ENCODE measurements at regions not wholly inside any gene's neighbourhood (a gene's known extent, or its start where the extent isn't known, plus 50 kb on each side); places are given as distances from the start of the nearest gene placed in this dataset.

DNA sequence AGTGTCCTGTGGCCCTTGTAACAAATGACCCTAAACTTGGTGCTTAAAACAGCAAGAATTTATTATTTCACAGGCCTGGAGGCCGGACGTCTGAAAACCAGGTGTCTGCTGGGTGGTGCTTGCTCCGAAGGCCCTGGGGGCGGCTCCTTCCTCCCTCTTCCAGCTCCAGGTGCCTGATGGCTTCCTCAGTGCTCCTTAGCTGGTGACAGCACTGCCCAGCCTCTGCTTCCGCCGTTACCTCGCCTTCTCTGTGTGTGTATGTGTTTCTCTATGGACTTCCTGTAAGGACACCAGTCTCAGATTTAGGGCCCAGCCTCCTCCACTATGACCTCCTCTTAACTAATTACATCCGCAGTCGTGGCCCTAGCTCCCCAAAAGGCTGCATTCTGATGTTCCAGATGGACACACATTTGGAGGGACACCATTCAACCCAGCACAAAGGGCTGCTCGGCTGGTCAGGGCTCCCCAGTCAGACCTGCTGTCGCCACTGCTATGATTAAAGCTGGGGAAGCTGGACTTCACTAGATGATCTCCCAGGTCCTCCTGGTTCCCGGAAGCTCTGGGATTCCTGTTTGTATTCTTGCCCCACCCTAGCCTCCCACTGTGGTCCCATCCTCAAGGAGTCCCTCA is 172.8 kb downstream of the IRF8 start:
- TF ChIP-seq, protein P1, sequence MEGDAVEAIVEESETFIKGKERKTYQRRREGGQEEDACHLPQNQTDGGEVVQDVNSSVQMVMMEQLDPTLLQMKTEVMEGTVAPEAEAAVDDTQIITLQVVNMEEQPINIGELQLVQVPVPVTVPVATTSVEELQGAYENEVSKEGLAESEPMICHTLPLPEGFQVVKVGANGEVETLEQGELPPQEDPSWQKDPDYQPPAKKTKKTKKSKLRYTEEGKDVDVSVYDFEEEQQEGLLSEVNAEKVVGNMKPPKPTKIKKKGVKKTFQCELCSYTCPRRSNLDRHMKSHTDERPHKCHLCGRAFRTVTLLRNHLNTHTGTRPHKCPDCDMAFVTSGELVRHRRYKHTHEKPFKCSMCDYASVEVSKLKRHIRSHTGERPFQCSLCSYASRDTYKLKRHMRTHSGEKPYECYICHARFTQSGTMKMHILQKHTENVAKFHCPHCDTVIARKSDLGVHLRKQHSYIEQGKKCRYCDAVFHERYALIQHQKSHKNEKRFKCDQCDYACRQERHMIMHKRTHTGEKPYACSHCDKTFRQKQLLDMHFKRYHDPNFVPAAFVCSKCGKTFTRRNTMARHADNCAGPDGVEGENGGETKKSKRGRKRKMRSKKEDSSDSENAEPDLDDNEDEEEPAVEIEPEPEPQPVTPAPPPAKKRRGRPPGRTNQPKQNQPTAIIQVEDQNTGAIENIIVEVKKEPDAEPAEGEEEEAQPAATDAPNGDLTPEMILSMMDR (IDR thresholded peaks at IDR 0.05; ENCODE audit: insufficient read depth in 1 of 2, low read depth in 1 of 2, low read length in 1 of 2, severe bottlenecking in 1 of 2, unreplicated experiment in 1 of 2) = no peak
- BruUV-seq (replicated peaks) = no TSS peak
- H3K36me3 ChIP-seq (ENCODE audit: control insufficient read depth, insufficient read depth, low read length) = no peaks in the 10 kb centered on the region
- Mint-ChIP-seq H3K36me3 (ENCODE audit: insufficient read depth, unreplicated experiment) (no peaks in the 10 kb centered on the region), H3K27me3 (ENCODE audit: insufficient read depth, unreplicated experiment) (no peaks in the 10 kb centered on the region), H3K4me3 (ENCODE audit: unreplicated experiment) (no peak overlapping the region), H3K9me3 (ENCODE audit: unreplicated experiment) (no peaks in the 10 kb centered on the region), H3K27ac (ENCODE audit: unreplicated experiment) (no peak overlapping the region), H3K4me1 (ENCODE audit: low read depth, unreplicated experiment) (no peaks in the 10 kb centered on the region)
- H3K4me3 ChIP-seq (ENCODE audit: low read depth, low read length) = no peak overlapping the region
- no peaks in the 10 kb centered on the region for H3K9me3 ChIP-seq
- ChIA-PET POLR2A (no interaction called here), CTCF (interaction anchor here (1.1 to 1.4 kb wide), 2 partner anchors 449 to 452 kb away, joined by 3 to 4 read pairs; no protein-coding TSS in a partner anchor)
- no peaks in the 10 kb centered on the region for H3K4me1 ChIP-seq
- H3K27me3 ChIP-seq (replicated peaks; ENCODE audit: control insufficient read depth, insufficient read depth, low read length) = no peaks in the 10 kb centered on the region
- no peak for DNase-seq
- intact Hi-C loops (cut with micrococcal nuclease; ENCODE audit: unreplicated experiment) = loop anchor here (1.0 to 10.0 kb wide), 2 partner anchors 250 to 263 kb away; no protein-coding TSS in a partner anchor

DNA sequence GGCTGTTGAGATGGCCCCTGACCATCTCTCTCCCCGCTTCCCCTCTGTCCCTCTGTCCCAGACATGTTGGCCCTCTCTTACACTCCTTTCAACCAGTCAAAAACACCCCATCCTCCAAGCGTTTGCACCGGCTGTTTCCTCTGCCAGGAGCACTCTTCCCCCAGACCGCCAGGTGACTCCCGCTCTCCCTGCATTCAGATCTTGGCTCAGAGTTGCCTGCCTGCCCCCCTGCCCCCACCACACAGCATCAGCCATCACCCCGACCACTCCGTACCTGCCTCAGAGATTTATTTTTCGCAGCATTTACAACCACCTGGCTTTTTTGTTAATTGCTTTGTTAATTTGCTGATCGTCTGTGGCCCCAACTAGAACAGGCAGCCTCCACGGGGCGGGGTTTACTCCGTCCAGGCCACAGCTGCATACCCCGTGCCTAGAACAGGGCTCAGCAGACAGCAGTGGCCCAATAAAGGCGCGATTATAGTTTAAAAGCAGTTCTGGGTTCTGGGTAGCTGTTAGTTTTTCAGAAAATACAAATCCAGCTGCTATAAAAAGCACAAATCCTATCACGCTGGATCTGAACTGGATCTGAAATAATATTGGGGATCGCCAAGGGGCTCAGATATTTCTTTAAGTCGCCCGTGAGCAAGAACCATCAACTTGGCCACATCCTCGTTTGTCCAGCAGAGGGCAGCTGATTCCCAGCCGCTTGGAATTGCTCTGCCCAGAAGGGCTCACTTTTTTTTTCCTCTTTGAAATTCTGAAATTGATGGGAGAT is 173.6 kb downstream of the IRF8 start:
- no TSS peak for BruUV-seq (replicated peaks)
- peak; percentile 72 to 78 for DNase-seq
- ChIA-PET POLR2A (interaction anchor here (0.7 kb wide), 1 partner anchor 448 kb away, joined by 10 read pairs; no protein-coding TSS in a partner anchor), CTCF (interaction anchor here (0.5 to 1.8 kb wide), 14 partner anchors 9 to 533 kb away, joined by 3 to 7 read pairs (median 4); no protein-coding TSS in a partner anchor)
- H3K27me3 Mint-ChIP-seq (ENCODE audit: insufficient read depth, unreplicated experiment) = no peaks in the 10 kb centered on the region
- H3K4me1 ChIP-seq = no peaks in the 10 kb centered on the region
- no peaks in the 10 kb centered on the region for H3K27me3 ChIP-seq (replicated peaks; ENCODE audit: control insufficient read depth, insufficient read depth, low read length)
- H3K36me3 Mint-ChIP-seq (ENCODE audit: insufficient read depth, unreplicated experiment) = no peaks in the 10 kb centered on the region
- H3K4me3 Mint-ChIP-seq (ENCODE audit: unreplicated experiment) = no peak overlapping the region
- H3K9me3 ChIP-seq = no peaks in the 10 kb centered on the region
- no peak overlapping the region for H3K4me3 ChIP-seq (ENCODE audit: low read depth, low read length)
- no peaks in the 10 kb centered on the region for H3K9me3 Mint-ChIP-seq (ENCODE audit: unreplicated experiment)
- H3K4me1 Mint-ChIP-seq (ENCODE audit: low read depth, unreplicated experiment) = no peaks in the 10 kb centered on the region
- no peak overlapping the region for H3K27ac Mint-ChIP-seq (ENCODE audit: unreplicated experiment)
- TF ChIP-seq, protein P1 (IDR thresholded peaks at IDR 0.05; ENCODE audit: insufficient read depth in 1 of 2, low read depth in 1 of 2, low read length in 1 of 2, severe bottlenecking in 1 of 2, unreplicated experiment in 1 of 2) = peak; percentile 91 to 96
- intact Hi-C loops (cut with micrococcal nuclease; ENCODE audit: unreplicated experiment) = loop anchor here (1.0 to 10.0 kb wide), 3 partner anchors 251 to 448 kb away; no protein-coding TSS in a partner anchor
- no peaks in the 10 kb centered on the region for H3K36me3 ChIP-seq (ENCODE audit: control insufficient read depth, insufficient read depth, low read length)

DNA sequence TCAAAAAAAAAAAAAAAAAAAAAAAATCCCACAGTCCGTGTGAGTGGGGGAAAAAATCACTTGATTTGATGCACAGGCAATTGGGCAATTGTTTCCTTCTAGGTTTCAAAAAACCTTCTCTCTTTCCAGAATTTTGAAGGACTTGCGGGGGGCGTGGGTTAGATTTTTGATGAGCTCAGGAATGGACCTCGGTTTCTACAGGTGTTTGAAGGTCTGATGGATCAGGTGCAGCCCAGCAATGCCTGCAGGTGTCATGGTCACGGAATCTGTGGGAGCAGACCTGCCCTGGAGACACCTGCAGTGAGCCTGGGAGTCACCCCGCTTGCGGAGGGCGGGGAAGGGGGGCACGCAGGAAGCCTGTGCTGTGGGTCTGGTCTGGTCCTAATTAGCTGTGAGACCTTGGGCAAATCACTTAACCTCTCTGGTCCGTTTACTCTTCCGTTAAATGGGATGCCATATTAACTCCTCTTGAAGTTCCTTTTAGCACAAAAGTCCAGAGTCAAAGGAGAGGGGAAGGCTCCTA is 174.2 kb downstream of the IRF8 start:
- Mint-ChIP-seq H3K27me3 (ENCODE audit: insufficient read depth, unreplicated experiment) (no peaks in the 10 kb centered on the region), H3K4me1 (ENCODE audit: low read depth, unreplicated experiment) (no peaks in the 10 kb centered on the region), H3K36me3 (ENCODE audit: insufficient read depth, unreplicated experiment) (no peaks in the 10 kb centered on the region), H3K4me3 (ENCODE audit: unreplicated experiment) (no peak overlapping the region), H3K9me3 (ENCODE audit: unreplicated experiment) (no peaks in the 10 kb centered on the region), H3K27ac (ENCODE audit: unreplicated experiment) (no peak overlapping the region)
- intact Hi-C loops (cut with micrococcal nuclease; ENCODE audit: unreplicated experiment) = loop anchor here (1.0 to 10.0 kb wide), 2 partner anchors 262 to 447 kb away; no protein-coding TSS in a partner anchor
- ChIA-PET CTCF (interaction anchor here (0.6 to 1.8 kb wide), 12 partner anchors 8 to 532 kb away, joined by 3 to 7 read pairs (median 4); no protein-coding TSS in a partner anchor), POLR2A (interaction anchor here (0.7 kb wide), 1 partner anchor 448 kb away, joined by 10 read pairs; no protein-coding TSS in a partner anchor)
- H3K36me3 ChIP-seq (ENCODE audit: control insufficient read depth, insufficient read depth, low read length) = no peaks in the 10 kb centered on the region
- no peak overlapping the region for H3K4me3 ChIP-seq (ENCODE audit: low read depth, low read length)
- TF ChIP-seq, protein P1 (IDR thresholded peaks at IDR 0.05; ENCODE audit: insufficient read depth in 1 of 2, low read depth in 1 of 2, low read length in 1 of 2, severe bottlenecking in 1 of 2, unreplicated experiment in 1 of 2) = peak in 1 of 2 experiments; percentile 18
- H3K27me3 ChIP-seq (replicated peaks; ENCODE audit: control insufficient read depth, insufficient read depth, low read length) = no peaks in the 10 kb centered on the region
- BruUV-seq (replicated peaks) = no TSS peak
- no peaks in the 10 kb centered on the region for H3K9me3 ChIP-seq
- peak in 1 of 2 experiments; percentile 30 for DNase-seq
- no peaks in the 10 kb centered on the region for H3K4me1 ChIP-seq
